ENCODE measurements at regions not wholly inside any gene's neighbourhood (a gene's known extent, or its start where the extent isn't known, plus 50 kb on each side); places are given as distances from the start of the nearest gene placed in this dataset.

DNA sequence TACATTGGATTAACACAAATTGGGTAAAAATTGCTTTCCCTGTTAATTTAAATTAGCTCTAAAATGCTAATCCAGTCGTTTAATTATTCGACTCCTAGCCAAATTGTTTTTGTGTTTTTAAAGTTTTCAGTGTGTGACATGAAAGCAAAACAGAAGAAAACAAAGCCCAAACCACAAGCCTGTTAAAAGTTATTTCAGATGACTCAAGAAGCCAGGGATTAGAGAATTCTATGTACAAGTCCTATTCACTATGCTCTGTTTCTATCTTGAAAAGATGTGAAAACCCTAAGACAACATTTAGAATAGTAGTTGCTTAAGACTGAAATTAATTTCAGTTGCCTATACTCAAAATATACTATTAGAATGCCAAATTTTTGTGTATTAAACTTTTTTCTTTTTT is 294.8 kb upstream of the ADAMTS5 start:
- intact Hi-C loops (cut with micrococcal nuclease) (no loop called here), dilution Hi-C loops (cut with MboI; ENCODE audit: extremely low pct_ligation_motif_present, low sequenced_read_pairs) (no loop called here)
- no peak for TF ChIP-seq MAX (IDR thresholded peaks at IDR 0.05; ENCODE audit: insufficient read depth, insufficient read length)
- no peak for TF ChIP-seq EZH2 (IDR thresholded peaks at IDR 0.05; ENCODE audit: borderline replicate concordance, low read depth, low read length, severe bottlenecking)
- no peak for TF ChIP-seq POLR2A (IDR thresholded peaks at IDR 0.05; ENCODE audit: low read depth, low read length)
- TF ChIP-seq GATA2 (IDR thresholded peaks at IDR 0.05; ENCODE audit: insufficient read depth, insufficient read length, low read depth, low read length): no peak
- TF ChIP-seq MYC (IDR thresholded peaks at IDR 0.05; ENCODE audit: low read depth, low read length): no peak
- TF ChIP-seq JUN (IDR thresholded peaks at IDR 0.05; ENCODE audit: borderline replicate concordance, insufficient read depth, insufficient read length, low read depth): no peak
- TF ChIP-seq FOS (IDR thresholded peaks at IDR 0.05; ENCODE audit: borderline replicate concordance, insufficient read depth, low read length): no peak
- TF ChIP-seq POLR2AphosphoS5 (IDR thresholded peaks at IDR 0.05; ENCODE audit: insufficient read depth, low read depth, low read length): no peak
- no peak for TF ChIP-seq CTCF (IDR thresholded peaks at IDR 0.05; ENCODE audit: extremely low read depth in 1 of 2, insufficient read depth in 1 of 2, low read depth in 1 of 2, low read length in 2 of 2)
- Histone ChIP-seq H2AFZ (ENCODE audit: low read depth, low read length) (no peak overlapping the region), H4K20me1 (replicated peaks; ENCODE audit: control insufficient read depth, extremely low read depth, insufficient read depth, low read length) (no peaks in the 10 kb centered on the region), H3K4me2 (ENCODE audit: insufficient read depth, low read length) (no peak overlapping the region), H3K9me3 (replicated peaks; ENCODE audit: control insufficient read depth, insufficient read depth, low read length) (no peaks in the 10 kb centered on the region), H3K36me3 (ENCODE audit: control insufficient read depth in 2 of 2, extremely low read depth in 1 of 2, insufficient read depth in 2 of 2, low read length in 2 of 2) (no peaks in the 10 kb centered on the region), H3K9ac (replicated peaks; ENCODE audit: extremely low read depth, insufficient read depth, low read length) (no peak overlapping the region), H3K27ac (ENCODE audit: insufficient read depth, low read depth, low read length) (no peak overlapping the region), H3K4me1 (ENCODE audit: control insufficient read depth, extremely low read depth, insufficient read depth, low read length) (no peaks in the 10 kb centered on the region), H3K79me2 (ENCODE audit: control insufficient read depth, insufficient read depth, low read length) (no peaks in the 10 kb centered on the region), H3K9me1 (replicated peaks; ENCODE audit: control insufficient read depth, extremely low read depth, insufficient read depth, low read length) (no peaks in the 10 kb centered on the region), H3K4me3 (replicated peaks in 1 of 3; ENCODE audit: insufficient read depth in 1 of 3, low read depth in 1 of 3, low read length in 3 of 3) (no peak overlapping the region), H3K27me3 (ENCODE audit: control insufficient read depth in 2 of 2, insufficient read depth in 2 of 2, low read length in 2 of 2) (no peaks in the 10 kb centered on the region)
- ChIA-PET POLR2A (no interaction called here), CTCF (no interaction called here)
- FAIRE-seq (no peak), DNase-seq (ENCODE audit: low read depth, low spot score) (no peak)
- no TSS peak for BruUV-seq (replicated peaks)
